NAMALWA (cell line): ENCODE measurements at regions not wholly inside any gene's neighbourhood (a gene's known extent, or its start where the extent isn't known, plus 50 kb on each side); places are given as distances from the start of the nearest gene placed in this dataset.

Experiments
- DNase-seq: peaks from one replicate; pipeline ENCODE4 v3.0.0-alpha.2; 2015; ENCODE audit warnings: low spot score

- no peak for DNase-seq
Observed at GRCh38 chr13:107202371-107203023, 634.6 kb upstream of the ARGLU1 start.

GRCh38 chr13:107200491-107200890 is 632.6 kb upstream of the ARGLU1 start:
- no peak for DNase-seq

- no peak for DNase-seq
Observed at GRCh38 chr13:107192289-107192688, 624.4 kb upstream of the ARGLU1 start.

GRCh38 chr13:107190065-107190464 is 622.1 kb upstream of the ARGLU1 start:
- no peak for DNase-seq

GRCh38 chr13:107185889-107186288 is 618.0 kb upstream of the ARGLU1 start:
- no peak for DNase-seq

GRCh38 chr13:107170270-107170931 is 602.5 kb upstream of the ARGLU1 start:
- DNase-seq = no peak

GRCh38 chr13:107157271-107157670 is 589.3 kb upstream of the ARGLU1 start:
- DNase-seq = no peak

DNA sequence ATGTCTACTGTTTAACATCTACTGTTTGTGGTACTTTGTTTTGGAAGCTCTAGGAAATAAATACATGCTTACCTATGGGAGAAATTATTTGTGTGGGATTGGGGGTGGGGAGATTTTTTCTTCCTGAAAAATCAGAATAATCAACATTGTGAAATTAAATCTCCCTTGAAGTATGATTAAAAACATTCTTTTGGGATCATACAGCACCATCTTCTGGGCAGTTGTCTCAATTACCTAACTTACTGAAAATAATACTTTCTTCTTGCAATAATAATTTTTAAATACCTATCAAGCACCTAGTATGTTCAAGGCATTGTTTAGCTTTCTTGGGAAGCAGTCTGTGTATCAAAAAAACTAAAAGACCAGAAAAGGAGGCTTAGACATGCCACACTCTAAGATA is 576.5 kb upstream of the ARGLU1 start:
- DNase-seq = peak; percentile 17

DNA sequence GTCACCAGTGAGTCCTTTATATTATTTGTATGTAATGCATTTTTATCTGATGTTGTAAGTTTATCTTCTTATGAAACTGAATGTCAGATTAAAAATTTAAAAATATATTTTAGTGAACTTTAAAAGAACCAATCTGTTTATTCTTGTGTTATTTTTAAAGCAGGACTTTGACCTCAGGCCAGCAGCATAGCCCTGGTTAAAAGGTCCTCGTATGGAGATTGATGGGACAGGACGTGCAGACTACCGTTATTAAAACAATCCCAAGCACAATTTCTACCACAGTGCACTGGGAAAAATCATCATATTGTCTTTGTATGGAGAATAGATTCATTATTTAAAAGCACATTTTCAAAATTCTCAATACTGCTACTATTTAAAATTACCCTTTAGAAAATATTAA is 573.8 kb upstream of the ARGLU1 start:
- no peak for DNase-seq

GRCh38 chr13:107139006-107139405 is 571.1 kb upstream of the ARGLU1 start:
- DNase-seq = no peak

GRCh38 chr13:107138486-107138885 is 570.5 kb upstream of the ARGLU1 start:
- DNase-seq = no peak

- no peak for DNase-seq
Observed at GRCh38 chr13:107133950-107134349, 566.0 kb upstream of the ARGLU1 start.

GRCh38 chr13:107130566-107130965 is 562.6 kb upstream of the ARGLU1 start:
- no peak for DNase-seq

- DNase-seq = no peak
Observed at GRCh38 chr13:107124730-107125129, 556.8 kb upstream of the ARGLU1 start.

- DNase-seq = peak; percentile 49
Observed at GRCh38 chr13:107124129-107124718, 556.3 kb upstream of the ARGLU1 start.

DNA sequence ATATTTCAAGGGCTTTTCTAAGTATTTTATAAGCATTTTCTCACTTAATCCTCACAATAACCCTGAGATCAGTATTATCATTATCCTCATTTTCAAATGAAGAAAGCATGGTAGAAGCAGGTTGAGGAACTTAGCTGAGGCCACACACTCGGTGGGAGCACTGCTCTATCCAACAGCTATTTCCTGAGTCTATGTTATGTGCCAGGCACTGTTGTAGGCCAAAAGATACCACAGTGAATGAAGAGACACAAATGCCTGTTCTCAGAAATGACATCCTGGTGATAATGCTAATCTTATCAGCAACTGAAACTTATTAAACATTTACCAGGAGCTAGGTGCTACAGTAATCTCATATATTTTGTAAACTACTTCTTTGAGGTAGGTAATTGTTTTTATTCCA is 553.9 kb upstream of the ARGLU1 start:
- no peak for DNase-seq

DNA sequence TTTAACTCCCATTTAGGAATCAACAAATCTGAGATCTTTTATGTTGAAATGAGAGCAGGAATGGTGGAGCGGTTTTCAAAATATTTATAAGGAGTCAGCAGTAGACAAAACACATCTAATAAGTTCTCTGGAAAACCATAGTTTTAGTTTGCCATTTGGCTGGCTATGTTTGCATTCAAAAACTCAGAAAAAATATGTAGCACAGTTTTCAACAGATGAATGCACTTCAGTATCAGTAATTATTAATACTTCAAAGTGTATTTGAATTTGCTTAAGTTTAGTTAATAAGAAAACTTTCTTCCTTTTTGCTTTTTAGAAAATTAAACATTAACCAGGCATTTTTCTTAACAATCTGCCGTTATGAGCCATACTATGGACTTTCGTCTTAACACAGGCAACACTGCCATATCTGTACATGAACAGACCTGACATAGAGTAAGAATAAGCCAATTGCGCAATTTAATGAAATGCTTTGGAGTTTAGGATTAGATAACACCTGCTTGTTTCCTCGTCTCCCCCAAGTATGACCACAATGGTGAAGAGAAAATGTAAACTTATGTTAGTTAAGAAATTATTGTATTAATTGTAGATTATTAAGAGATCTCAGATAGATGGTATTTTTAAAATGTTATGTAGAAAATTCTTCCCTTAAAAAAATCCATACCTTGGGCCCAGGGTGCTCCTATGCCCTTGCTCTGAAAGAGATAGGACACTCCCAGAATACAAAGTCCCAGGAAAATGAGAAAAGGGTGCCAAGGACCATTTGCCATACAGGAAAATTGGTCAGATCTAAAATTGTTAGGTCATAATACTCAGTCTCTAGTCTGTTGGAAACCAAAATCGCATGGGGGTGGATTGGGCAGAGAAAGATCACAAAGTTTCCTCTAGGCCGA is 552.3 kb upstream of the ARGLU1 start:
- DNase-seq = no peak

DNA sequence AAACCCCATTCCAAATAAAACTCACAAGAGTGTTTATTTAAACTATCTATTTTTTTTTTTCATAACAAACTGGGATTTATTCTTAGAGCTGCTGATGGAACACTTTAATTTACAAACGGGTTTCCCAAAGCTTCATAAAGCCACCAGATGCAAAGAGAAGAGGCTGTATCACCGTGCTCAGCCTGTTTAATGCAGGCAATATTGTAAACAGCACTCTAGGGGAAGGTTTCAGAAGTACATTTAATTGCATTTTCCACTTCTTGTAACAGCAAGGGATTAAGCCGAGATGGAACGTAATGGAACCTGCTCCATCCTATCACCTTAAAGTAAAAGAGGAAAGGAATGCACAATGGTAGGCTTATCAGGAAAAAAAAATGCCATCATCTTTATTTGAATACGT is 550.6 kb upstream of the ARGLU1 start:
- DNase-seq = no peak

DNA sequence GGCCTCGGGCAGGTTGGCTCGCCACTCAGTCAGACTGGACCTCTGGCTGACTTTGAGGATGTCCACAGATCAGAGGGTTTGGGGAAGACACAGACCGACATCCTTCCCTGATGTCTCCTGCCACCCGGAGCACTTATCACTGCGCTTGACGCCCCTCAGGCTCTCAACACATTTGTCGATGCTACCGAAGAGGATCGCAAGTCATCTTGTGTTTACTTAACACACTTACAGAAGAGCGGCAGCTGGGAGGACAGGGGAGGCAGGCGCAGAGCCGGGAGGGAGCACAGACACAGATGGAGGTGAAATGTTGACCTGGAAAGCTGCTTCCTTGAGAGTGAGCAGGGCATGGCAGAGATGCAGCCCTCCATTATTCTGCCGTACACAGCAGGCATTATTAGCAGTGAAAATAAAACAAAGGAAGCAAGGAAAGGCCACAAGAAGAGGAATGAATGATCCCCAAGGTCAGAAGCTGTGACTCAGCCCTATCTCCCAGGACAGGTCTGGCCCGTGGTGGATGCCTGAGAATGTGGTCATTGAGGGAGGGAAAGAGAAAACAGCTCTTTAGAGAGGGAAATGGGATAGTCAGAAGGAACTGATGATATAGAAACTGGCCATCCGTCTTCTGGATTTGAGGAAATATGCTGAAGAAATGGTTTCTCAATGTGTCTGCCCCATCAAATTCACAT is 549.5 kb upstream of the ARGLU1 start:
- DNase-seq = no peak

DNA sequence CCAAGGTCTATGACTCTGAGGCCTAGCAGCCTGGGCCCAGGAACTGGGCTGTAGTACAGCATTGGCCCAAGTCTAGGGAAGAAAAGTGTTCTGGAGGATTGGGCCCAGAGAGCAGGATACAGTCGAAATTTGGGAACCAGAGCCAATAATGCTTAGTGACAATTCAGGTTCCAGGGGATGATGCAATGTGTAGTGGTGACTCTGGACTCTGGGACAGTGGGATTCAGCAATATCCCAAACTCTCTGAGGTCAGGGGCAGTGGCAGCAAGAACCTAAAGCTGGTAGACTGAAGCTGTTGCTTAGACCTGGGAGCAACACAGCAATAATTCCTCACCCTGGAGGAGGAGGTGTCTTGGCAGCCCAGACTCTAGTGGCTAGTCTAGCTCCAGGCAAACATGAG is 545.5 kb upstream of the ARGLU1 start:
- DNase-seq = no peak

GRCh38 chr13:107111248-107111647 is 543.3 kb upstream of the ARGLU1 start:
- DNase-seq = no peak

DNA sequence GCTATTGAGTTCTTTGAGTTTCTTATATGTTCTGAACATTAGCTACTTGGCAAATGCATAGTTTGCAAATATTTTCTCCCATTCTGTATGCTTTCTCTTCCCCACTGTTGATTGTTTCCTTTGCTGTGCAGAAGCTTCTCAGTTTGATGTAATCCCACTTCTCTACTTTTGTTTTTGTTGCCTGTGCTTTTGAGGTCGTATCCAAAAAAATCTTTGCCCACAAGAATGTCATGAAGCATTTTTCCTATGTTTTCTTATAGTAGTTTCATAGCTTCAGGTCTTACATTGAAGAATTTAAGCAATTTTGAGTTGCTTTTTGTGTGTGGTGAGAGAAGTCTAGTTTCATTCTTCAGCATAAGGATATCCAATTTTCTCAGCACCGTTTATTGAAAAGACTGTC is 536.7 kb upstream of the ARGLU1 start:
- DNase-seq = no peak
